ENCODE measurements at regions not wholly inside any gene's neighbourhood (a gene's known extent, or its start where the extent isn't known, plus 50 kb on each side); places are given as distances from the start of the nearest gene placed in this dataset.
A peak's percentile ranks its signal among the peaks of the same experiment; 100 is the strongest.

GRCh38 chr6:120083186-120083585 lies 733.6 kb upstream of the MAN1A1 start:
- TF ChIP-seq EZH2phosphoT487 (IDR thresholded peaks at IDR 0.05; ENCODE audit: borderline replicate concordance, low read depth, low read length) = no peak
- TF ChIP-seq, protein P1, sequence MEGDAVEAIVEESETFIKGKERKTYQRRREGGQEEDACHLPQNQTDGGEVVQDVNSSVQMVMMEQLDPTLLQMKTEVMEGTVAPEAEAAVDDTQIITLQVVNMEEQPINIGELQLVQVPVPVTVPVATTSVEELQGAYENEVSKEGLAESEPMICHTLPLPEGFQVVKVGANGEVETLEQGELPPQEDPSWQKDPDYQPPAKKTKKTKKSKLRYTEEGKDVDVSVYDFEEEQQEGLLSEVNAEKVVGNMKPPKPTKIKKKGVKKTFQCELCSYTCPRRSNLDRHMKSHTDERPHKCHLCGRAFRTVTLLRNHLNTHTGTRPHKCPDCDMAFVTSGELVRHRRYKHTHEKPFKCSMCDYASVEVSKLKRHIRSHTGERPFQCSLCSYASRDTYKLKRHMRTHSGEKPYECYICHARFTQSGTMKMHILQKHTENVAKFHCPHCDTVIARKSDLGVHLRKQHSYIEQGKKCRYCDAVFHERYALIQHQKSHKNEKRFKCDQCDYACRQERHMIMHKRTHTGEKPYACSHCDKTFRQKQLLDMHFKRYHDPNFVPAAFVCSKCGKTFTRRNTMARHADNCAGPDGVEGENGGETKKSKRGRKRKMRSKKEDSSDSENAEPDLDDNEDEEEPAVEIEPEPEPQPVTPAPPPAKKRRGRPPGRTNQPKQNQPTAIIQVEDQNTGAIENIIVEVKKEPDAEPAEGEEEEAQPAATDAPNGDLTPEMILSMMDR (conservative IDR thresholded peaks at IDR 0.05; ENCODE audit: low read length) = no peak
- H3K36me3 ChIP-seq (ENCODE audit: insufficient read depth, low read length) = no peaks in the 10 kb centered on the region
- intact Hi-C loops (cut with micrococcal nuclease; ENCODE audit: unreplicated experiment) = no loop called here
- H3K4me3 ChIP-seq (ENCODE audit: low read depth, low read length, poor library complexity, severe bottlenecking) = no peak overlapping the region
- no peak overlapping the region for H3K4me2 ChIP-seq (ENCODE audit: low read length)
- DNase-seq (ENCODE audit: low spot score) = no peak
- H2AFZ ChIP-seq (ENCODE audit: low read length) = no peak overlapping the region
- no peaks in the 10 kb centered on the region for H3K79me2 ChIP-seq (ENCODE audit: insufficient read depth, low read depth, low read length)
- H3K9me2 ChIP-seq (ENCODE audit: insufficient read depth, low read length) = no peaks in the 10 kb centered on the region
- BruUV-seq (replicated peaks) = no TSS peak
- no peaks in the 10 kb centered on the region for H3K4me1 ChIP-seq (ENCODE audit: insufficient read depth, low read length, poor library complexity, severe bottlenecking)
- H3K27ac ChIP-seq (ENCODE audit: low read depth, low read length, poor library complexity, severe bottlenecking) = no peak overlapping the region
- H4K20me1 ChIP-seq (ENCODE audit: insufficient read depth, low read length) = no peaks in the 10 kb centered on the region
- ChIA-PET POLR2A (no interaction called here), CTCF (ENCODE audit: unreplicated experiment) (no interaction called here)
- H3K9me3 ChIP-seq (ENCODE audit: low read length) = no peaks in the 10 kb centered on the region

- no peak overlapping the region for H3K4me3 ChIP-seq (ENCODE audit: low read depth, low read length, poor library complexity, severe bottlenecking)
- no peaks in the 10 kb centered on the region for H3K79me2 ChIP-seq (ENCODE audit: insufficient read depth, low read depth, low read length)
- ChIA-PET CTCF (ENCODE audit: unreplicated experiment) (interaction anchor here (0.6 kb wide), 2 partner anchors 71 to 1579 kb away, joined by 3 to 7 read pairs; no protein-coding TSS in a partner anchor), POLR2A (interaction anchor here (0.6 kb wide), 1 partner anchor 23 kb away, joined by 7 read pairs; no protein-coding TSS in a partner anchor)
- no peak overlapping the region for H2AFZ ChIP-seq (ENCODE audit: low read length)
- no peaks in the 10 kb centered on the region for H3K9me3 ChIP-seq (ENCODE audit: low read length)
- DNase-seq (ENCODE audit: low spot score) = peak; percentile 29
- H3K4me2 ChIP-seq (ENCODE audit: low read length) = no peak overlapping the region
- no peaks in the 10 kb centered on the region for H4K20me1 ChIP-seq (ENCODE audit: insufficient read depth, low read length)
- no peaks in the 10 kb centered on the region for H3K9me2 ChIP-seq (ENCODE audit: insufficient read depth, low read length)
- no TSS peak for BruUV-seq (replicated peaks)
- no peak for TF ChIP-seq EZH2phosphoT487 (IDR thresholded peaks at IDR 0.05; ENCODE audit: borderline replicate concordance, low read depth, low read length)
- TF ChIP-seq, protein P1 (conservative IDR thresholded peaks at IDR 0.05; ENCODE audit: low read length) = peak; percentile 60
- H3K27ac ChIP-seq (ENCODE audit: low read depth, low read length, poor library complexity, severe bottlenecking) = no peak overlapping the region
- no peaks in the 10 kb centered on the region for H3K36me3 ChIP-seq (ENCODE audit: insufficient read depth, low read length)
- no peaks in the 10 kb centered on the region for H3K4me1 ChIP-seq (ENCODE audit: insufficient read depth, low read length, poor library complexity, severe bottlenecking)
- intact Hi-C loops (cut with micrococcal nuclease; ENCODE audit: unreplicated experiment) = loop anchor here (5.0 kb wide), 1 partner anchor 725 kb away; no protein-coding TSS in a partner anchor
These were observed 727.9 kb upstream of the MAN1A1 start for GRCh38 chr6:120077489-120077888.

DNA sequence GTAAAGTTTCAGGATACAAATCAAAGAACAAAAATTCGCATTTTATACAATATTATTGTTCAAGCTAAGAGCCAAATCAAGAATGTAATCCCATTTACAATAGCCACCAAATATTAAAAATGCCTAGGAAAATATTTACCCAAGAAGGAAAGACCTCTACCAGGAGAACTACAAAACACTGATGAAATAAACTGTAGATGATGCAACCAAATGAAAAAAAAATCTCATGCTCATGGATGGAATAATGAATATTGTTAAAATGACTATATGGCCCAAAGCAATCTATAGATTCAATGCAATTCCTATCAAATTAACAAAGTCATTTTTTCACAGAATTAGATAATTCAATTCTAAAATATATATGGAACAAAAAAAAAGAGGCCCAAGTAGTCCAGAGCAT lies 708.8 kb upstream of the MAN1A1 start:
- CTCF ChIA-PET (ENCODE audit: unreplicated experiment) = no interaction called here
- BruUV-seq (replicated peaks) = no TSS peak
- TF ChIP-seq, protein P1 (conservative IDR thresholded peaks at IDR 0.05; ENCODE audit: low read length) = no peak
- no peak for TF ChIP-seq EZH2phosphoT487 (IDR thresholded peaks at IDR 0.05; ENCODE audit: borderline replicate concordance, low read depth, low read length)

More for the DNA sequence above, 708.8 kb upstream of the MAN1A1 start:
- peaks cover 4% of the 10 kb centered on the region; the same call in 1 of the 2 replicates for H3K9me3 ChIP-seq (ENCODE audit: low read length)
- H3K4me1 ChIP-seq (ENCODE audit: insufficient read depth, low read length, poor library complexity, severe bottlenecking) = no peaks in the 10 kb centered on the region
- intact Hi-C loops (cut with micrococcal nuclease; ENCODE audit: unreplicated experiment) = loop anchor here (5.0 kb wide), 2 partner anchors 316 to 721 kb away; no protein-coding TSS in a partner anchor
- no peak overlapping the region for H3K27ac ChIP-seq (ENCODE audit: low read depth, low read length, poor library complexity, severe bottlenecking)
- no peaks in the 10 kb centered on the region for H3K79me2 ChIP-seq (ENCODE audit: insufficient read depth, low read depth, low read length)
- no peaks in the 10 kb centered on the region for H3K9me2 ChIP-seq (ENCODE audit: insufficient read depth, low read length)
- POLR2A ChIA-PET = no interaction called here
- no peak overlapping the region for H3K4me3 ChIP-seq (ENCODE audit: low read depth, low read length, poor library complexity, severe bottlenecking)
- H2AFZ ChIP-seq (ENCODE audit: low read length) = no peak overlapping the region
- no peak for DNase-seq (ENCODE audit: low spot score)
- H4K20me1 ChIP-seq (ENCODE audit: insufficient read depth, low read length) = no peaks in the 10 kb centered on the region
- no peaks in the 10 kb centered on the region for H3K36me3 ChIP-seq (ENCODE audit: insufficient read depth, low read length)
- no peak overlapping the region for H3K4me2 ChIP-seq (ENCODE audit: low read length)
